ENCODE measurements at regions not wholly inside any gene's neighbourhood (a gene's known extent, or its start where the extent isn't known, plus 50 kb on each side); places are given as distances from the start of the nearest gene placed in this dataset.

GRCh38 chr12:42770261-42770660, 180.7 kb upstream of the PRICKLE1 start:
- no peak for TF ChIP-seq CTCF (conservative IDR thresholded peaks at IDR 0.05 in 1 of 2, IDR thresholded peaks at IDR 0.05 in 1 of 2; ENCODE audit: low read depth in 1 of 2, low read length in 2 of 2)
- no peak for TF ChIP-seq EZH2 (IDR thresholded peaks at IDR 0.05; ENCODE audit: low read length, missing control alignments)

Measured in fibroblast of lung (primary cell).